GM21360 (cell line): ENCODE measurements at regions not wholly inside any gene's neighbourhood (a gene's known extent, or its start where the extent isn't known, plus 50 kb on each side); places are given as distances from the start of the nearest gene placed in this dataset.

Experiments used
- ATAC-seq: cut with Tn5 transposase; IDR thresholded peaks from one replicate; pipeline ENCODE4 v1.9.1; 2021; ENCODE audit warnings: mild to moderate bottlenecking, moderate library complexity; ENCODE audit not compliant: unreplicated experiment

DNA sequence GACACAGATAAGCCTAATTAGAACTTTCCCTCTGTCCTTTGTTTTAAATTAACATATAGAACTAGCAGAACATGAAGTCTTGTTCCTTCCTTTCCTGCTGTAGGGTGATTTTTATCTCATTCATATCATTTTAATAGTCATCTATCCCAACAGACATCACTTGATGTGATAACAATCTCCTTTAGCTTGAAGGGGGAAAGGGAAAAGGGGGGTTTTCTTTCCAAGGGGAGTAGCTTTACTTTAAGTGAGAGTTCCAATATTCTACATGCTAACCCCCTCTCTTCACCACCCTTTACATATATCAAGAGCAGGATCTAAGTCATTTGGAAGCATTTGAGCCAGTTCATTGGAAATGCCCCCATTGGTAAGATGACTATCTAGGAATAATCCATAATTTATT is 241.9 kb downstream of the HHIPL2 start:
- no peak for ATAC-seq

DNA sequence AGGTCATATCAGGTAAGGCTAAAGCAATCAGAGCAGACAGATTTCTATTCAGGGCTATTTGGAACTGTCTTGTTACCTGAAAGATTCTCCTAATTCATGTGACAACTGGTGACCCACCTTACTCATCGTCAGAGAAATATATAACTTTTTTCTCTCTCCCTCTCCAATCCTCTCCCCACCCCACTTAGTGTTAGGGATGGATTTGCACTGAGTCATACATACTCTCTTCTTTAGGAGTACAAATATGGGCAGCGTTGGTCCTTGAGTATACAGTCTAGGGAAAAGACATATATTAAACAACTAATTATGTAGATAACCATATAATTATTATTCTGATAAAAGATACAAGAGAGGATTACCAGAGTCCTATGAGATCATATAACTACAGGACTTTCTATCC is 246.3 kb downstream of the HHIPL2 start:
- ATAC-seq: no peak

DNA sequence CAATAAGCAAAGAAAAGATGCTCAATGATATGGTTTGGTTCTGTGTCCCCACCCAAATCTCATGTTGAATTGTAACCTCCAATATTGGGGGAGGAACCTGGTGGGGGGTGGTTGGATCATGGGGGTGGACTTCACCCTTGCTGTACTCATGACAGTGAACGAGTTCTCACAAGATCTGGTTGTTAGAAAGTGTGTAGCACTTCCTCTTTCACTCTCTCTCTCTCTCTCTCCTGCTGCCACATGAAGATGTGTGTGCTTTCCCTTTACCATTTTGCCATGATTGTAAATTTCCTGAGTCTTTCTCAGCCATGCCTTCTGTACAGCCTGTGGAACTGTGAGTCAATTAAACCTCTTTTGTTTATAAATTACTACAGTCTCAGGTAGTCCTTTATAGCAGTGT is 248.4 kb downstream of the HHIPL2 start:
- ATAC-seq: no peak

DNA sequence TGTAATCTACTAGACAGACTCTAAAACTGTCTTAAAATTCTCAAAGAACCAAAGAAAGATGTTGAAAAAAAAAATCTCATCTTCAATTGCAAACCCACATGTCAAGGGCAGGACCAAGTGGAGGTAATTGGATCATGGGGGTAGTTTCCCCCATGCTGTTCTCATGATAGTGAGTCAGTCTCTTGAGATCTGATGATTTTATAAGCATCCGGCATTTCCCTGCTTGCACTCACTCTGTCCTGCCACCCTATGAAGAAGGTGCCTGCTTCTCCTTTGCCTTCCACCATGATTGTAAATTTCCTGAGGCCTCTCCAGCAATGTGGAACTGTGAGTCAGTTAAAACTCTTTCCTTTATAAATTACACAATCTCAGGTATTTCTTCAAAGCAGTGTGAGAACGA is 257.0 kb downstream of the HHIPL2 start:
- no peak for ATAC-seq

DNA sequence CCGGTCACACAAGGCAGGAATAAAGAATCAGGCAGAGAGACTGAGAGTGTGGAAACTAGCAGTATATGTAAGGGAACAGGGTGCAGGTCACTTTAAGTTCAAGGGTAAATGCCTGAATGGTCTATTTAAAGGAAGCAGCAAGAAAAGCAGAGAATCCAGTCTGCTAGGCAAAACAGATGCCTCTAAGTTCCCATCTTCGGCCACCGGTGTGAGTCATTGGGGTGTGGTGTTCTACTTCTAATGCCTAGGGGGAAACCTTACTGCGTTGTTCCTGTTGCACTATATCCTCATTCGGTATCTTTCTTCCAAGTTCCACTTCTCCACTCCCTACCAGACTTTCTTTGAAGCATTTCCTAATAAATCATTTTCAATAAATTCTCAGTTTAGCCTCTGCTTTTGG is 259.9 kb downstream of the HHIPL2 start:
- no peak for ATAC-seq

DNA sequence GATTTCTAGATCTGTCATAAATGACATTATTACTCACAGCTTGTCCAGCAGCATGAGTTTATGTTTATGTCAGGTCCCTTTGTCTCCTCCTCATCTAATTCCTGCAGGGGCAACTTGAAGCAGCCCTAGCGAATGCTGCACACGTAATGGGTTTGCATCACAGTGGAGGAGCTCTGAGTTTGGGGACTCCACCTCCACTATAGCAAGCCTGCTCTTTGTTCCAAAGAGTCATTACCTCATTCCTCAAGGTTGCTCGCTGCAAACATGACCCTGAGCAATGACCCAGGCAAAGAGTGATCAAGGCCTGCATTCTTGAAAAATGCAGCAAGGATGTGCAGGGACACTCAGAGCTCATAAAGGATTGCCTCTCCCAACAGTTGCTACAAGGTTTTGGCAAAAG is 261.9 kb downstream of the HHIPL2 start:
- ATAC-seq: no peak

DNA sequence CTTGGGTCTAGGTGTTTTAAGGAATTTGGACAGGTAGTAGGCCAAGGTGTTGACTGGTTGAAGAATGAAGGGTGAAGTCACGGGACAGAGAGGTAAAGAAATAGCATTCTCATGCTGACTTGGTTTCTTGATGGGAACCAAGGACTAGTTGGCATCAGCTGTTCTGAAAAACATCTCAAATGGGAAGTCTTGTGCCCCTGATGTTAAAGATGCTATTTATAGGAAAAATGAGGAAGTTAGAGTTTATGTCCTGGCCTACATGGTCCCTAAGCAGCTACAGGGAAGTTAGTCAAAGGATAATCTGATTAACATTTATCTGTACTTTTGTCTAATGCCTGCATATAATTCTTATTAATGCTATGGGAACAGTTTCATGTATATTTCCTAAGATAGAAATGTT is 262.4 kb downstream of the HHIPL2 start:
- ATAC-seq: no peak

DNA sequence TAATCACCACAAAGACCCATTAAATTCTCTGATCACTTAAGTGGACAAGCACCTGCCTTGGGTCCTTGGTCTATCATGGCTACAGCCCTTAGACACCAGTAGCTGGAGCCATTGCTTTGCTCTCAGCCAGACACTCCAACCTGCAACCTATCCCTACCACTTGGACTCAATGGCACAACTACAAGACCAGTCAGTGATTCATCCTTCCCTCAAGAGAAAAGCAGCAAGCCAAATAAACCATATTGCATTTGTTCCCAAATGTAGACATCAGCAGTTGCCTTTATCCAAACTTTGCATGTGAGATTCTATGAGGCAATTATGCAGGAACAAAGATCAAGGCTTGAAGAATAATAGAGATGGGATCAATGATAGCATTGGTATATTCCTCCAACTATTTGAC is 263.4 kb downstream of the HHIPL2 start:
- no peak for ATAC-seq

DNA sequence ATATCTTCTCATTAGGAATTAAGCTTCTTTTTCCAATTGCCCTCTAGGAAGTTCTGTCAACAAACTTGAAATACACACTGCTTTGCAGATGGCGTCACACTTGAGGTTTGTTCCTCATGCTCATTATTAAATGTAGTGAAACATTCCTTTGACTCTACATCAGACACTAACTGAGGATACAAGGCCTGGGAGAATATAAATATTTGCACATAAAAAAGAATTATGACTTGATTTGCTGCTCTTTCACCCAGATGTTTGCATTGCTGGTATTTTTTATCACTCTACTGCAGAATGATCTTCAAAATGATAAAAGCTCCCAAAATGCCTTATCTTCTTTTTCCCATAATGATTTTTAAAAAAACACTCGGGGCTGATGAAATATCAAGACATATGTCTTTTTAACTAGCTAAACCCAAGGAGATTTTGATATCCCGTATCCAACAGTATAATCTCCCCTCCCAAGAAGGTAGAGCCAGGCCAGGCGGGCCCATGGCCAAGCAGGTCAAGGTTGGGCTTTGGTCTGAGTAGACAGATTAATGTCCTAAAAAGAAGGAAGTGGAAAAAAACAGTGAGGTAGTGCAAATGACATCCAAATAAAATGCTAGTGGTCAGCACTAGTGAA is 264.6 kb downstream of the HHIPL2 start:
- ATAC-seq: no peak

DNA sequence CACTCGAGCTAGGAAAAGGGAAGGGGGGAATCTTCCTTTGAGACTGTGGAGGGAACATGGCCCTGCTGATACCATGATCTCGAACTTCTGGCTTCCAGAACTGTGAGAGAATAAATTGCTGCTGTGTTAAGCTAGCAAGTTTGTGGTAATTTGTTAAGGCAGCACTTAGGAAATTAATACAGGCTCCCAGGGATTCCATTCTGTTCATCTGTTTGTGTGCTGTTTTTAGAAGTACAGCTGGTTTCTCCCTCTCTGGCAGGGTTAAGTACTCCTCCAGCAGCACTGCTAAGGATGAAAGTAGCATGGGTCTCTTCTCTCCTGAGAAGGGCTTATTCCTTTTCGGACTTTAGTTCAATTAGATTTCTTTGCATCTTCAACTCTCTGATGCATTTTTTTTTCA is 268.3 kb downstream of the HHIPL2 start:
- no peak for ATAC-seq

DNA sequence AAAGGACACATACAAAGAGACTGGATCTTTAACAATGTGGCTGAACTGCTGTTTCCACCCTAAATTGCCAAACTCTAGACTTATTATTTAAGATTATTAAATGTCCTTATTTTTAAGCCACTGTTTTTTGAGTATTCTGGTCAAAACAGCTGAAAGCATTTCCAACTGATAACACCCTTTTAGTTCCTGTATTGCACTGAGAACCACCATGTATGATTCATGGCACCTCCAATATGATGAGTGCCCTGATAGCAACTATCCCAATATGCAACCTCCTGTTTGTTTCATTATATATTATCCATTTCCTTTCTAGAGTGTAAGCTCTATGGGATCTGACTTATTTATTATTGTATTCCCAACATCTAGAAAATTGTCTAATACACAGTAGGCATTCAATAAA is 269.4 kb downstream of the HHIPL2 start:
- no peak for ATAC-seq

DNA sequence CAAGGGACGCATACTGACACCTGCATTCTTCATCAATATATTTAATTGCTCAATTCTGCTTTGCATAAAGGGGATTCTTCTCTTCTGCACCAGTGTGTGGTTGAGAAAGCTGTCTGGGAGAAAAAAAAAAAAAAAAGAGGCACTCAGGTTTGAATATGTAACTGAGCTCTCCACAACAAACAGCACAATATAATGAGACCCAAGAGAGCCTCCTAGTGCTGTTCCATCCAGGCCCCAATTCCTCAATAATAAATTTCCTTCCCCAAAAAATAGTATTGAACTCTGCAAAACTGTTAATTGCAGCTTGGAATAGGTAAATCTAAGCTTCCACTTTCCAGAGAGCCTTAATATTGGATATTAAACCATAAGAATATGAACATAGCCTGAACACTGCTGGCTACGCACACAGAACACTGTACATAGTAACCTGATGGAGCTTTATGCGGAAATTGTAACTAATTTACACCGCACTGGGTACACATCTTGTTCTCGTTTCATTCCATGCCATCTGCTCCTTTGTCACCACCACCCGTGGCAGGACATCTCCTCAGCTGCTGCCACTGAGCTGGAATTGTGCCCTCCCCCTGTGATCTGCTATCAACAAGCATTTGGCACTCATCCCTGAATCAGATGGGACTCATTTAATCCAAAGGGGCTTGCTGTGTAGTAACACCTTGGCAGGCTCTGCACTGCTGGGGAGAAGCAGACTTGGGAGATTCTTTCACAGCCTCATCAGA is 272.0 kb downstream of the HHIPL2 start:
- no peak for ATAC-seq

DNA sequence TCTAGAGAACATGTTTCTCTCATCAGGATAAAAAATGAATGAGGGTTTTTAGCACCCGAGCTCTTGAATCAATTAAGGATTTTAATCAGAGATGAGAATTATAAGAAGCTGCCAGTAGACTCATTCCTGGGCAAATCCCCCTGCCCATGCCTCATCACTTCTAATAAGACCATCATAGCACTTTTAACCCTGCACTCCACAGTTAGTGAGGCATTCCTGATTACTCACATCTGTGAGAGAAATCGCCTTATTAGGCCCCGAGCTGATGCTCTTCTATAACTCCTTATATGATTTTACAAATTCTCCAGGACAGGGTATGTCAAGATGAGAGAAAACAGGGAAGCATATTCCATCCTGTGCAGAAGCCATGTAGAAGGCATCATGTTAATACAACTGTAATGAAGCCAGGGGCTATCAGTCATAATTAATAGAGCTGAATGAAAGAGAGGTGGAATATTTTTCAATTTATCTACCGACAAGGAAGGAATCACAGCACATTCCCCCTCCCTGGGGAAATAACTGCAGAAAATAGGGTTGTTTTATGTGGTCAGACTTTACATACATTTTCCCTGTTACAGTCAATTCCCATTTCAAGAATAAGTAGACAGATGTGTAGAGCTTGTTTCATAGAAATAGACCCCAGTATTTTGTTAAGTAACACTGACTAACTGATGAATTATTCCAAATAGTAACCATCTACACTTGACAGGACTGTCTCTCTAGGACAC is 272.7 kb downstream of the HHIPL2 start:
- no peak for ATAC-seq

DNA sequence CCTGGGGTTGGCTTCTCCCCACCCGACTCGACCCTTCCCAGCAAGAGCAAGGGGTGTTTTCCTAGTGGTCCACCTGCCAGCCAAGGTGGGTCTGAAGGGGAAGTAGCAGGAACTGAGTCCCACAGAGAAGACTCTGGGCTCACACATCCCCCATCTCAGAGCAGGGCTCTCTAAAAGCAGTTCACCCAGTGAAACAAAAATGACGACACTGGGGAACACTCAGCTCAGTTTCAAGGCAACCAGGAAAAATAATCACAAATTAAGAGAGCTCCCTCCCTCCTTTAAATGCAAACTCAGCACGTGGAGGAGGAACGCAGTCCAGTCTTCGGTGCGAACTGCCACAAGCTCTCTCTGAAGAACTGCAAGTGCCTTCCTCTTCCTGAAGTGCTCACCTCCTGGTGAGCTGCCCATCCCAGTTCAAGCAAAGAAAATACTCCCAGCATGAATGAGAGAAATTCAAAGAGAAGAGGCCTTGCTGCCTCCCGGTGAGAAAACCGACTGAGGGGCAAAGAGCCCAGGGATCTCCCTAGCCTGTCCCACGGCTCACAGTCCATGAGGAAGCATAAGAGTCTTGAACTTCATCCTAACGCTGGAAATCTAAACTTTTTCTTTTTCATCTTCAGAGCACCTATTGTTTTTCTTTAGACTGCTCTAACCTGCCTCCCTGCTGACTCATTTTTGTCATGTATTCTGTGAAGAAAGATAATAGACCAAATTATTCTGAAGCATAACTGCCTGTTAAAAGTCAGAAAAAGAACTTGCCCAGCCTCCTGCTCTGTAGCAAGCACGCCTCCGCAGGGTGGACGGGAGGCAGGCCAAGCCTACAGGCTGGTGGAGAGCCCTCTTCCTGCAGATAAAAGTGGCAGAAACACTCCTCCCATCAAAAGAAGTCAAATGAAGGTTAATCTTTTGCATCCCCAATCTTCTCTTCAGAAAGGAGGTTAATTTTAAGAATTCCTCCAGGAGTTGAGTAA is 281.4 kb downstream of the HHIPL2 start:
- no peak for ATAC-seq

DNA sequence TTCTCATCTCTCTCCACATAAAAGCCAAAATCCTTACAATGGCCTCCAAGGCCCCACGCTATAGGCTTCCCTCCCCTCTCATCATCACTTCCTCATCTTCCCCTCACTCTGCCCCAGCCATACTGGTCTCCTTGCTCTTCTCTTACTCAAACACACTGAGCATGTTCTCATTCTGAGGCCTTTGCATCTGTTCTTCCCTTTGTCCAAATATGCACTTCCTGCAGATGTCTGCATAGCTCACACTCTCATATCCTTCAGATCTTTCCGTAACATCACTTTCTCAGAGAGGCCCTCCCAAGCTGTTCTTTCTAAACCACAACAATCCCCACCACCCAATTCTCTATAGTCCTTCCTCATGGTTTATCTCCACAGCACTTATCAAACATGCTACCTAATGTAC is 284.1 kb downstream of the HHIPL2 start:
- no peak for ATAC-seq

DNA sequence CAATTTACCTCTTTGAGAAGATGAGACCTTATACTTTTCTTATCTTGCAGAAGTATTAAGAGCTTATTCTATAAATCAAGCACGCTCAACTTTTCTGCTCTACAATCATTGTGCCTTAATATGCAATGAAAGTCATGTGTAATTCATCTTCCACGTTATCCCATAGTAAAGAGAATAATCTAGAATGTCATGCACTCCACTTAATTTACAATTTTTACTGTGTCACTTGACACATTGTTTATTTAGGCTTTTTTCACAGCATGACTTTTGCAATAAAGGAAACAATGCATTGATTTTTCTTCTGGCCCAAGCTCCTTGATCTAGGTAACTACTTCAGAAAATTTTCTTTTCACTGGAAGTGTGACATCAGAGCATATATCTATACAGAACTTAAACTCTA is 290.9 kb downstream of the HHIPL2 start:
- no peak for ATAC-seq

DNA sequence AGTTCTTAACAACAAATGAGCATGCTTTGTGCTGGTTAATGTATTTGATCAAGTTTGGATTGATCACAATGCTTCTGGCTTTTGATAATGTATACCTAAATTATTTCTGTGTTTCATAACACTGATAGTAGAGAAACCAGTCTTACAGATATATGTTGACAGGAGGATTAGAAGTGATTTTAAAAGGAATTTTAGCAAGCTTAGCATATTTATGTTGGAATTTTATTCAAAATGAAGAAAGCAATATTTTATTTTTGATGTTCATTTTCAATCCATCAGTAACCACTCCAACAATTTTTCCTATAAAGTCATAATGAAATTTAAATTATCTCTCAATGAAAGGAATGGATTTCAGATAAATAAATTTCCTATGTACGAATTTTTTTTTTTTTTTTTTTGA is 291.8 kb downstream of the HHIPL2 start:
- no peak for ATAC-seq

DNA sequence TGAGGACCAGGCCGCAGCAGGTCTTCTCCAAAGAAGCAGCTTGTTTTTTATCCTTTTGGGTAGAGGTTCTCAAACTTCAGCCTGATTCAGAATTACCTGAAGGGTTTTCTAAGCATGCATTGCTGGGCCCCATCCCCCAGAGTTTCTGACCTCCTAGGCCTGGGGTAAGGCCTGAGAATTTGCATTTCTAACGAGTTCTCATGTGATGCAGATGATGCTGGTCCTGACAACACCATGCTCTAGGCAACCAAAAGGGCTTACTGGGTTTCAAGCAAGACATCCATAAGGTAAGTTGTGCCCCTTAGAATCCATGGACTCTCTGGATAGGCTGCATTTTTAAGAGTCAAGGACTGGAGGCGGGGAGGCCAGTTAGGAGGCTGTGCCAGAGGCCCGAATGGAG is 295.1 kb downstream of the HHIPL2 start:
- no peak for ATAC-seq

DNA sequence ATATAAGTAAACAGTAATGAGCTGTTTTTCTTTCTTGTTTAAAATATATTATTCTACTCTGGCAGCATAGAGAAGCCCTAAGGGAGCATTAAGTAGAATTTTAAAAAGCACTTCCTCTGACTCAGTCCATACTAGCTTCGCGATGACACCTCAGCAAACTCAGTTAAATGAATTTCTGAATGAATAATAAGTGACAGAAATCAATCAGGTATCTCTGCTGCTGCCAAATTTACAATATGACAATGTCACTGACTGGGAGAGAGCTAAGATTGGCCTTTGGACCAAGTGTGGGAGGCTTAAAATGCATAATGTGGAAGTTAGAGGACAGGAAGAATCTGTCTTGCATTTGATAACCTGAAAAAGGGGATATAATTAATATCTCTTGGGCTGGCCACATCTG is 296.1 kb downstream of the HHIPL2 start:
- ATAC-seq: no peak

DNA sequence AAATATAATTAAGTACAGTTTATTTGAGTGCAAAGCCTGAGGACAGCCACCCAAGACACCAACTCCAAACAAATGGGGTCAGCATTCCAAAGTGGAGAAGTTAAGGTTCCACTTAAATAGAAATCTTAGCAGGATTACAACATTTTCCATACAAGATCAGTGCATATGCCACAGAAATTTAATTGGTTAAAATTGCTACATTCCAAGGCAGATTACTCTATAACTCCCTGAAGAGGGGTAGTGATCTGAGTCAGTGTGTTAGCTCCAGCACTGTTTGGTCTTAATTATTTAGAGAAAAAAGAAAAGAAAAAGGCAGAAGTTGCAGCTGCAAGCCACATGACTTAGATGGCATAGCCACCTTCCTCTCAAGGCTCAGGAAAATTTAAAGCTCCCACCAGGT is 297.5 kb downstream of the HHIPL2 start:
- ATAC-seq: no peak

DNA sequence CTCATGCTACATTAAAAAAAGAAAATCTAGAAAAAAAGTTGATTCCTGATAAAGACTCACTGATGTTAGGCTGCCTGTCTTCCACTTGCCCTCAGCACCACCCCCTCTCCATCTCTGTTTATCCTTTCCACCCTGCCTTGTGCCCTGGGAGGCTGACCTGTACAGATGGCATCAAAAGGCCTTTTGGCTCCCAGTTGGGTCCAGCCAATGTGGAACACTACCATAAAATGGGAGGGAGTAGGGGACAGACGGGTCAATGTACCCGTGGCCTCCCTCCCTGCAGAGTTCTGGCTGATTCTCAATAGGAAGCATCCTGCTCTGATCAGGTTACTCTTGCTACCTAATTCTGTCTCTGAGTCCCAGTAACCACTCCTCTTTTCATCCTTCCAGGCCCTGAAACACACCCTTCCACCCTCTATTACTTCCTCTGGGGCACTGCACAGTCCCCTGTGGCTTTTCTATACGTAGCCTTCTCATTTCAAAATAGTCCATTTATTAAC is 300.0 kb downstream of the HHIPL2 start:
- no peak for ATAC-seq
